H9 (cell line): ENCODE measurements at regions not wholly inside any gene's neighbourhood (a gene's known extent, or its start where the extent isn't known, plus 50 kb on each side); places are given as distances from the start of the nearest gene placed in this dataset.

Source experiments
- DNase-seq: peaks from one replicate; pipeline ENCODE4 v3.0.0-alpha.2; 2017
- H2AFZ ChIP-seq: one replicate; pipeline ENCODE4 v1.6.1; 2013; ENCODE audit warnings: mild to moderate bottlenecking, low read length, control low read depth, moderate library complexity
- H2AK5ac ChIP-seq: 2 replicates; pipeline ENCODE4 v1.6.1; 2013; ENCODE audit warnings: low read length, control low read depth, mixed read lengths; ENCODE audit not compliant: insufficient read length
- H2BK120ac ChIP-seq: one replicate; pipeline ENCODE4 v1.6.1; 2013; ENCODE audit warnings: low read depth, mild to moderate bottlenecking, low read length, control low read depth, inconsistent platforms; ENCODE audit not compliant: poor library complexity, severe bottlenecking
- H2BK12ac ChIP-seq: 2 replicates; pipeline ENCODE4 v1.6.1; 2013; ENCODE audit warnings: low read length, control low read depth, mixed read lengths, low read depth; ENCODE audit not compliant: insufficient read length
- H2BK15ac ChIP-seq: 2 replicates; pipeline ENCODE4 v1.6.1; 2013; ENCODE audit warnings: low read depth, low read length, control low read depth
- H2BK20ac ChIP-seq: one replicate; pipeline ENCODE4 v1.6.1; 2013; ENCODE audit warnings: low read depth, mild to moderate bottlenecking, low read length, control low read depth, inconsistent platforms; ENCODE audit not compliant: poor library complexity, severe bottlenecking
- H2BK5ac ChIP-seq: 2 replicates; pipeline ENCODE4 v1.6.1; 2013; ENCODE audit warnings: low read length, control low read depth, mixed read lengths; ENCODE audit not compliant: insufficient read length
- H3K14ac ChIP-seq: 2 replicates; pipeline ENCODE4 v1.6.1; 2013; ENCODE audit warnings: low read length, control low read depth; ENCODE audit not compliant: insufficient read depth
- H3K18ac ChIP-seq: 2 replicates; pipeline ENCODE4 v1.6.1; 2013; ENCODE audit warnings: low read depth, mild to moderate bottlenecking, mixed read lengths, low read length, control low read depth; ENCODE audit not compliant: insufficient read length
- H3K23ac ChIP-seq: 2 replicates; pipeline ENCODE4 v1.6.1; 2013; ENCODE audit warnings: low read length, control low read depth, mixed read lengths, low read depth; ENCODE audit not compliant: insufficient read length
- H3K23me2 ChIP-seq: 2 replicates; pipeline ENCODE4 v1.6.1; 2013; ENCODE audit warnings: low read depth, mild to moderate bottlenecking, mixed read lengths, low read length, control low read depth; ENCODE audit not compliant: insufficient read length, poor library complexity, severe bottlenecking
- H3K27ac ChIP-seq: 2 replicates; pipeline ENCODE4 v1.5.1; 2013; ENCODE audit warnings: low read length, control low read depth, mixed read lengths, low read depth; ENCODE audit not compliant: insufficient read length
- H3K27me3 ChIP-seq: 2 replicates; pipeline ENCODE4 v1.6.1; 2013; ENCODE audit warnings: low read length, control low read depth, inconsistent platforms; ENCODE audit not compliant: insufficient read depth
- H3K4ac ChIP-seq: 2 replicates; pipeline ENCODE4 v1.6.1; 2013; ENCODE audit warnings: low read depth, mild to moderate bottlenecking, control low read depth, inconsistent platforms, low read length, moderate library complexity
- H3K4me1 ChIP-seq: 2 replicates; pipeline ENCODE4 v1.6.1; 2013; ENCODE audit warnings: low read length, control low read depth, inconsistent platforms; ENCODE audit not compliant: insufficient read depth
- H3K4me2 ChIP-seq: 2 replicates; pipeline ENCODE4 v1.6.1; 2013; ENCODE audit warnings: low read length, control low read depth, mixed read lengths; ENCODE audit not compliant: insufficient read length, insufficient read depth
- H3K56ac ChIP-seq: 2 replicates; pipeline ENCODE4 v1.6.1; 2013; ENCODE audit warnings: low read depth, mild to moderate bottlenecking, mixed read lengths, low read length, control low read depth; ENCODE audit not compliant: insufficient read length
- H3K79me1 ChIP-seq: 2 replicates; pipeline ENCODE4 v1.6.1; 2013; ENCODE audit warnings: low read depth, mild to moderate bottlenecking, moderate library complexity, low read length, control low read depth, inconsistent platforms; ENCODE audit not compliant: insufficient read depth, poor library complexity, severe bottlenecking
- H3K79me2 ChIP-seq: 2 replicates; pipeline ENCODE4 v1.6.1; 2013; ENCODE audit warnings: low read length, control low read depth, inconsistent platforms; ENCODE audit not compliant: insufficient read depth
- H3K9ac ChIP-seq: 2 replicates; pipeline ENCODE4 v1.6.1; 2013; ENCODE audit warnings: low read length, control low read depth, mixed read lengths; ENCODE audit not compliant: insufficient read length; ENCODE audit errors: extremely low read depth
- H3K9me3 ChIP-seq: one replicate; pipeline ENCODE4 v1.6.1; 2013; ENCODE audit warnings: low read depth, low read length, inconsistent platforms; ENCODE audit not compliant: control insufficient read depth
- H3T11ph ChIP-seq: one replicate; pipeline ENCODE4 v1.6.1; 2013; ENCODE audit warnings: mild to moderate bottlenecking, low read length, control low read depth, inconsistent platforms
- H4K20me1 ChIP-seq: one replicate; pipeline ENCODE4 v1.6.1; 2013; ENCODE audit not compliant: control insufficient read depth, insufficient read length, insufficient read depth
- H4K5ac ChIP-seq: 2 replicates; pipeline ENCODE4 v1.6.1; 2013; ENCODE audit warnings: low read depth, mild to moderate bottlenecking, mixed read lengths, low read length, control low read depth; ENCODE audit not compliant: insufficient read length
- H4K8ac ChIP-seq: replicated peaks from 2 replicates; pipeline ENCODE4 v1.6.1; 2013; ENCODE audit warnings: low read length, control low read depth, mixed read lengths, low read depth; ENCODE audit not compliant: insufficient read length
- H4K91ac ChIP-seq: 2 replicates; pipeline ENCODE4 v1.6.1; 2013; ENCODE audit warnings: low read depth, mild to moderate bottlenecking, moderate library complexity, mixed read lengths, low read length, control low read depth; ENCODE audit not compliant: insufficient read length
- H3K27ac Mint-ChIP-seq, 3 experiments: 2 replicates in 2 of 3; 3 replicates in 1 of 3; pipeline ENCODE4 v1.8.0; 2020 to 2021; ENCODE audit warnings: mixed read lengths in 3 of 3, mild to moderate bottlenecking in 1 of 3, moderate library complexity in 1 of 3
- H3K27me3 Mint-ChIP-seq: 2 replicates; pipeline ENCODE4 v1.8.0; 2021; ENCODE audit warnings: low read depth, mild to moderate bottlenecking, moderate library complexity, mixed read lengths
- H3K36me3 Mint-ChIP-seq, 3 experiments: 2 replicates in 2 of 3; 3 replicates in 1 of 3; pipeline ENCODE4 v1.8.0; 2020 to 2021; ENCODE audit warnings: low read depth in 3 of 3, mixed read lengths in 3 of 3; ENCODE audit not compliant: insufficient read depth in 1 of 3
- H3K4me1 Mint-ChIP-seq, 2 experiments: 2 replicates each; pipeline ENCODE4 v1.8.0; 2020; ENCODE audit warnings: mixed read lengths in 2 of 2
- H3K4me3 Mint-ChIP-seq, 2 experiments: 2 replicates in 1 of 2; 3 replicates in 1 of 2; pipeline ENCODE4 v1.8.0; 2020 to 2021; ENCODE audit warnings: mild to moderate bottlenecking in 2 of 2, mixed read lengths in 2 of 2, moderate library complexity in 1 of 2
- H3K9me3 Mint-ChIP-seq, 2 experiments: 2 replicates in 1 of 2; 3 replicates in 1 of 2; pipeline ENCODE4 v1.8.0; 2020; ENCODE audit warnings: mild to moderate bottlenecking in 2 of 2, mixed read lengths in 2 of 2, moderate library complexity in 1 of 2
- CTCF ChIP-seq: fragments of 200-600 bp; sonication (generic); conservative IDR thresholded peaks from 3 replicates; pipeline ENCODE4 v1.8.0; 2021; ENCODE audit warnings: antibody characterized with exemption, mild to moderate bottlenecking
- WGBS: extraction: QIAGEN DNeasy Blood & Tissue Kit; methylation state at CpG from one replicate; pipeline ENCODE4 v1.1.7; 2013; ENCODE audit warnings: missing lambda C conversion rate, low lambda C conversion rate, mixed read lengths; ENCODE audit not compliant: insufficient read length; ENCODE audit errors: extremely low coverage; 5-methylcytosine and 5-hydroxymethylcytosine counted together

DNA sequence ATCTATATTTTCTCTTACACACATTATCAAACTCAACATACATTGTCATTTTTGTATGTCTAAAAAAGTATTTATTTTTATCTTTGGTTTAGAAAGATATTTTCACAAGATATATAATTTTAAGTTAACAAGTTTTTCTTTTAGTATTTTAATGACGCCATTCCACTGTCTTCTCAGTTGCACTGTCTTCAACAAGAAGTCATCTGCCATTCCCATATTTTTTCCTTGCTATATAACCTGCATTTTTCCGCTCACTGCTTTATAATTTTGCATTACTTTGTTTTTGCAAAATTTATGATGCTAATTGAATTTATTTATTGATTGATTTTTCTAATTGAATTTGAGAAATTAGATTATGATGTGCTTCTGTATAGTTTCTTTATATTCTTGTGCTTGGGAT, 357.8 kb upstream of the RNF32 start:
- Histone ChIP-seq H3K23me2 (no peaks in the 10 kb centered on the region), H3K18ac (no peak overlapping the region), H4K8ac (no peak overlapping the region), H3K56ac (no peak overlapping the region), H3K4me1 (no peaks in the 10 kb centered on the region), H3T11ph (no peak overlapping the region), H3K4ac (no peak overlapping the region), H2AK5ac (no peak overlapping the region), H2BK5ac (no peak overlapping the region), H4K91ac (no peak overlapping the region), H4K5ac (no peak overlapping the region), H2BK120ac (no peak overlapping the region), H3K14ac (no peak overlapping the region), H2BK15ac (no peak overlapping the region), H3K27me3 (no peaks in the 10 kb centered on the region), H4K20me1 (no peaks in the 10 kb centered on the region), H3K79me1 (no peaks in the 10 kb centered on the region), H3K4me2 (no peak overlapping the region), H2BK20ac (no peak overlapping the region), H3K23ac (no peak overlapping the region), H3K27ac (no peak overlapping the region), H3K79me2 (no peaks in the 10 kb centered on the region), H3K9me3 (no peaks in the 10 kb centered on the region), H2AFZ (no peak overlapping the region), H2BK12ac (no peak overlapping the region), H3K9ac (no peak overlapping the region)
- no peak for DNase-seq
- H3K4me3 Mint-ChIP-seq, result no peak overlapping the region
- peaks cover 2 to 20% (median 3%) of the 10 kb centered on the region in 3 experiments; a peak in 6 of 7 replicates for H3K36me3 Mint-ChIP-seq
- H3K27ac Mint-ChIP-seq, result no peak overlapping the region
- no CpG with 5 or more reads among the region's 2 CpGs for WGBS
- no peak for TF ChIP-seq CTCF
- no peaks in the 10 kb centered on the region for H3K27me3 Mint-ChIP-seq
- H3K9me3 Mint-ChIP-seq, result peaks cover 27 to 39% of the 10 kb centered on the region in 2 experiments
- no peaks in the 10 kb centered on the region for H3K4me1 Mint-ChIP-seq
